Liver (tissue), 8 donors: ENCODE measurements at regions not wholly inside any gene's neighbourhood (a gene's known extent, or its start where the extent isn't known, plus 50 kb on each side); places are given as distances from the start of the nearest gene placed in this dataset.

ENCODE experiments used
- DNase-seq: peaks from one replicate; pipeline ENCODE4 v3.0.0-alpha.2; 2017; ENCODE audit warnings: low spot score
- H3K27ac ChIP-seq, 2 donors: one replicate each; pipeline ENCODE4 v1.7.0; 2013; ENCODE audit warnings: inconsistent platforms in 2 of 2, low read length in 2 of 2, control low read depth in 1 of 2, low read depth in 1 of 2, mild to moderate bottlenecking in 1 of 2
- H3K27me3 ChIP-seq, 4 donors: one replicate each; pipeline versions ENCODE4 v1.6.1 to v1.7.0; 2013; ENCODE audit warnings: low read length in 3 of 4, inconsistent platforms in 1 of 4, mild to moderate bottlenecking in 1 of 4, moderate library complexity in 1 of 4; ENCODE audit not compliant: control insufficient read depth in 4 of 4, insufficient read depth in 4 of 4
- H3K36me3 ChIP-seq, 4 donors: one replicate each; pipeline versions ENCODE4 v1.6.1 to v1.7.0; 2013; ENCODE audit warnings: low read length in 3 of 4, mild to moderate bottlenecking in 3 of 4, low read depth in 1 of 4, moderate library complexity in 1 of 4; ENCODE audit not compliant: control insufficient read depth in 4 of 4, insufficient read depth in 3 of 4
- H3K4me1 ChIP-seq, 4 donors: one replicate each; pipeline versions ENCODE4 v1.6.1 to v1.7.0; 2013; ENCODE audit warnings: low read length in 3 of 4, mild to moderate bottlenecking in 3 of 4, moderate library complexity in 1 of 4; ENCODE audit not compliant: control insufficient read depth in 4 of 4, insufficient read depth in 4 of 4
- H3K4me3 ChIP-seq, 3 donors: one replicate each; pipeline versions ENCODE4 v1.6.1 to v1.7.0; 2013; ENCODE audit warnings: low read length in 3 of 3, control low read depth in 1 of 3, low read depth in 1 of 3, mild to moderate bottlenecking in 1 of 3
- H3K9ac ChIP-seq, 2 donors: one replicate each; pipeline ENCODE4 v1.7.0; 2013; ENCODE audit warnings: low read length in 2 of 2, mild to moderate bottlenecking in 2 of 2, moderate library complexity in 2 of 2, control low read depth in 1 of 2, low read depth in 1 of 2
- H3K9me3 ChIP-seq, 4 donors: one replicate each; pipeline versions ENCODE4 v1.6.1 to v1.7.0; 2013; ENCODE audit warnings: low read length in 3 of 4; ENCODE audit not compliant: control insufficient read depth in 4 of 4
- ATF3 ChIP-seq: IDR thresholded peaks from 2 replicates; pipeline ENCODE4 v1.6.1; 2016; ENCODE audit warnings: antibody characterized with exemption
- CTCF ChIP-seq: fragments of 150-350 bp; IDR thresholded peaks from 2 replicates; pipeline ENCODE4 v1.5.1; 2017; ENCODE audit warnings: improper control_type of control experiment, low read depth, low read length; ENCODE audit not compliant: missing input control
- EGR1 ChIP-seq, 2 donors: IDR thresholded peaks; 2 replicates each; pipeline ENCODE4 v1.6.1; 2016 to 2018; ENCODE audit warnings: antibody characterized with exemption in 2 of 2, low read depth in 2 of 2
- FOXA1 ChIP-seq: IDR thresholded peaks from 2 replicates; pipeline ENCODE4 v1.6.1; 2016; ENCODE audit warnings: antibody characterized with exemption
- FOXA2 ChIP-seq: IDR thresholded peaks from 2 replicates; pipeline ENCODE4 v1.6.1; 2016; ENCODE audit warnings: antibody characterized with exemption
- GABPA ChIP-seq, 2 donors: IDR thresholded peaks in 1 of 2; conservative IDR thresholded peaks in 1 of 2; 2 replicates each; pipeline ENCODE4 v1.6.1; 2016; ENCODE audit warnings: antibody characterized with exemption in 2 of 2, mild to moderate bottlenecking in 1 of 2, moderate library complexity in 1 of 2
- HNF4A ChIP-seq, 2 donors: conservative IDR thresholded peaks; 2 replicates each; pipeline ENCODE4 v1.6.1; 2016; ENCODE audit warnings: antibody characterized with exemption in 2 of 2, mild to moderate bottlenecking in 2 of 2
- HNF4G ChIP-seq: IDR thresholded peaks from 2 replicates; pipeline ENCODE4 v1.6.1; 2016; ENCODE audit warnings: antibody characterized with exemption
- JUND ChIP-seq, 2 donors: IDR thresholded peaks; 2 replicates each; pipeline ENCODE4 v1.6.1; 2016; ENCODE audit warnings: antibody characterized with exemption in 2 of 2
- MAX ChIP-seq: IDR thresholded peaks from 2 replicates; pipeline ENCODE4 v1.6.1; 2016; ENCODE audit warnings: antibody characterized with exemption
- NR2F2 ChIP-seq: IDR thresholded peaks from 2 replicates; pipeline ENCODE4 v1.6.1; 2016; ENCODE audit warnings: antibody characterized with exemption
- RAD21 ChIP-seq, 2 donors: IDR thresholded peaks; 2 replicates each; pipeline ENCODE4 v1.6.1; 2016; ENCODE audit warnings: antibody characterized with exemption in 2 of 2, mild to moderate bottlenecking in 2 of 2
- REST ChIP-seq: IDR thresholded peaks from 2 replicates; pipeline ENCODE4 v1.6.1; 2016; ENCODE audit warnings: antibody characterized with exemption, mild to moderate bottlenecking
- RXRA ChIP-seq, 2 donors: IDR thresholded peaks; 2 replicates each; pipeline ENCODE4 v1.6.1; 2017 to 2018; ENCODE audit warnings: antibody characterized with exemption in 2 of 2, mild to moderate bottlenecking in 1 of 2
- SP1 ChIP-seq: IDR thresholded peaks from 2 replicates; pipeline ENCODE4 v1.6.1; 2018; ENCODE audit warnings: antibody characterized with exemption, mild to moderate bottlenecking
- TAF1 ChIP-seq: conservative IDR thresholded peaks from 2 replicates; pipeline ENCODE4 v1.6.1; 2016; ENCODE audit warnings: antibody characterized with exemption, mild to moderate bottlenecking
- YY1 ChIP-seq: IDR thresholded peaks from 2 replicates; pipeline ENCODE4 v1.6.1; 2016; ENCODE audit warnings: antibody characterized with exemption, mild to moderate bottlenecking
- ZBTB33 ChIP-seq: IDR thresholded peaks from 2 replicates; pipeline ENCODE4 v1.6.1; 2016; ENCODE audit warnings: antibody characterized with exemption
- whole genome bisulfite sequencing: extraction: QIAGEN DNeasy Blood & Tissue Kit; methylation state at CpG from one replicate; pipeline ENCODE4 v1.1.7; 2013; 5-methylcytosine and 5-hydroxymethylcytosine counted together
- donor health status: healthy.
- donor health status: healthy.
- donor health status: healthy.
- donor health status: healthy.
- donor health status: healthy.

- Histone ChIP-seq H3K27ac (no peak overlapping the region), H3K9me3 (no peaks in the 10 kb centered on the region), H3K36me3 (no peaks in the 10 kb centered on the region), H3K4me1 (no peaks in the 10 kb centered on the region), H3K27me3 (no peaks in the 10 kb centered on the region), H3K9ac (no peak overlapping the region), H3K4me3 (no peak overlapping the region)
- no peak for DNase-seq
- TF ChIP-seq NR2F2 (no peak), HNF4G (no peak), FOXA1 (no peak), REST (no peak), MAX (no peak), RAD21 (IDR thresholded peaks at IDR 0.05) (peak; percentile 96 to 97), EGR1 (IDR thresholded peaks at IDR 0.05; ENCODE audit: low read depth in 2 of 2) (no peak), ATF3 (no peak), TAF1 (no peak), SP1 (no peak), YY1 (peak; percentile 22), GABPA (IDR thresholded peaks at IDR 0.05 in 1 of 2, conservative IDR thresholded peaks at IDR 0.05 in 1 of 2) (no peak), RXRA (IDR thresholded peaks at IDR 0.05) (no peak), JUND (IDR thresholded peaks at IDR 0.05) (no peak), FOXA2 (no peak), ZBTB33 (no peak), HNF4A (conservative IDR thresholded peaks at IDR 0.05) (no peak), CTCF (peak; percentile 78)
- 22% methylated on average over 2 of the region's 2 CpGs for WGBS
These were observed 180.8 kb downstream of the C12orf50 start for GRCh38 chr12:87848248-87848868.
